H1 (cell line): ENCODE measurements at regions not wholly inside any gene's neighbourhood (a gene's known extent, or its start where the extent isn't known, plus 50 kb on each side); places are given as distances from the start of the nearest gene placed in this dataset.

Experiments
- CTCF ChIA-PET: fragments of 300-600 bp; sonication (Branson Sonifier 250); formaldehyde crosslinking; loops from one replicate; lab custom pipeline; 2021; ENCODE audit not compliant: partially characterized antibody; lab: Charles Lee
- POLR2A ChIA-PET: fragments of 300-600 bp; sonication (Branson Sonifier 250); formaldehyde crosslinking; loops from one replicate; lab custom pipeline; 2021; ENCODE audit warnings: inconsistent platforms; ENCODE audit not compliant: partially characterized antibody; lab: Charles Lee
- DNase-seq, 2 experiments: peaks; one replicate each; pipeline versions ENCODE4 v3.0.0 to v3.0.0-alpha.2; 2010 to 2022; ENCODE audit warnings: low spot score in 2 of 2, low read depth in 1 of 2, mixed read lengths in 1 of 2
- FAIRE-seq: peaks from 2 replicates; lab custom pipeline; 2011; peaks lifted over from hg19 to GRCh38; lab: Jason Lieb, UNC
- H2AFZ ChIP-seq: 2 replicates; pipeline ENCODE4 v1.8.1; 2012; ENCODE audit warnings: low read length, inconsistent platforms
- H2AK5ac ChIP-seq: 2 replicates; pipeline ENCODE4 v1.6.1; 2013; ENCODE audit warnings: low read depth, low read length
- H2BK120ac ChIP-seq: replicated peaks from 2 replicates; pipeline ENCODE3; 2013; ENCODE audit warnings: low read depth, low read length, inconsistent platforms
- H2BK12ac ChIP-seq: 2 replicates; pipeline ENCODE4 v1.6.1; 2013; ENCODE audit warnings: low read depth, low read length
- H2BK15ac ChIP-seq: 2 replicates; pipeline ENCODE4 v1.6.1; 2013; ENCODE audit warnings: low read length
- H2BK20ac ChIP-seq: 2 replicates; pipeline ENCODE4 v1.6.1; 2013; ENCODE audit warnings: low read length
- H2BK5ac ChIP-seq: 2 replicates; pipeline ENCODE4 v1.6.1; 2013; ENCODE audit warnings: low read depth, low read length
- H3K14ac ChIP-seq: 2 replicates; pipeline ENCODE4 v1.6.1; 2013; ENCODE audit warnings: inconsistent platforms; ENCODE audit not compliant: insufficient read length
- H3K18ac ChIP-seq: 2 replicates; pipeline ENCODE4 v1.6.1; 2013; ENCODE audit warnings: low read length; ENCODE audit errors: extremely low read depth
- H3K23ac ChIP-seq: 2 replicates; pipeline ENCODE4 v1.6.1; 2013; ENCODE audit warnings: inconsistent platforms; ENCODE audit not compliant: insufficient read length
- H3K23me2 ChIP-seq: 2 replicates; pipeline ENCODE4 v1.6.1; 2013; ENCODE audit warnings: low read depth, low read length
- H3K27ac ChIP-seq: 2 replicates; pipeline ENCODE4 v1.6.1; 2011; ENCODE audit warnings: low read depth, low read length, inconsistent platforms
- H3K27me3 ChIP-seq, 4 experiments: replicated peaks in 1 of 4; 1 replicate in 1 of 4; 2 replicates in 3 of 4; pipeline versions ENCODE4 v1.6.1 to v1.8.1; 2011 to 2013; ENCODE audit warnings: low read length in 3 of 4, mild to moderate bottlenecking in 3 of 4, inconsistent platforms in 2 of 4, mixed read lengths in 2 of 4, moderate library complexity in 1 of 4; ENCODE audit not compliant: control insufficient read depth in 3 of 4, insufficient read depth in 3 of 4; ENCODE audit errors: extremely low read depth in 1 of 4
- H3K36me3 ChIP-seq, 4 experiments: 2 replicates each; pipeline versions ENCODE4 v1.6.1 to v1.8.1; 2011 to 2013; ENCODE audit warnings: mild to moderate bottlenecking in 4 of 4, low read length in 3 of 4, moderate library complexity in 2 of 4, control low read depth in 1 of 4, inconsistent platforms in 1 of 4; ENCODE audit not compliant: insufficient read depth in 4 of 4, control insufficient read depth in 2 of 4
- H3K4ac ChIP-seq: replicated peaks from 2 replicates; pipeline ENCODE3; 2013; ENCODE audit warnings: low read length, low read depth, mixed read lengths, inconsistent platforms; ENCODE audit not compliant: insufficient read length
- H3K4me1 ChIP-seq, 4 experiments: replicated peaks in 1 of 4; 1 replicate in 1 of 4; 2 replicates in 3 of 4; pipeline versions ENCODE4 v1.6.1 to v1.8.1; 2011 to 2013; ENCODE audit warnings: low read length in 3 of 4, inconsistent platforms in 2 of 4, mixed read lengths in 1 of 4; ENCODE audit not compliant: insufficient read depth in 4 of 4, control insufficient read depth in 3 of 4
- H3K4me2 ChIP-seq, 2 experiments: 2 replicates each; pipeline versions ENCODE4 v1.6.1 to v1.8.1; 2011 to 2013; ENCODE audit warnings: low read depth in 2 of 2, low read length in 2 of 2, control low read depth in 1 of 2, inconsistent platforms in 1 of 2, mild to moderate bottlenecking in 1 of 2; ENCODE audit not compliant: insufficient read depth in 1 of 2
- H3K4me3 ChIP-seq, 4 experiments: fragments of 200-600, 300-600 bp in 1 of 4; sonication (generic), shearing (Covaris generic), sonication (Bioruptor Twin) in 1 of 4; 2 replicates each; pipeline versions ENCODE4 v1.5.1 to v1.8.1; 2011 to 2016; ENCODE audit warnings: low read length in 4 of 4, low read depth in 3 of 4, control low read depth in 2 of 4, inconsistent platforms in 2 of 4, mild to moderate bottlenecking in 2 of 4, mixed read lengths in 1 of 4, moderate library complexity in 1 of 4; ENCODE audit not compliant: insufficient read depth in 2 of 4; ENCODE audit errors: extremely low read depth in 1 of 4
- H3K56ac ChIP-seq: replicated peaks from 2 replicates; pipeline ENCODE3; 2013; ENCODE audit warnings: low read depth, mild to moderate bottlenecking, mixed read lengths, low read length, inconsistent platforms; ENCODE audit not compliant: insufficient read length
- H3K79me1 ChIP-seq: 2 replicates; pipeline ENCODE4 v1.6.1; 2013; ENCODE audit warnings: low read depth, low read length, control low read depth
- H3K79me2 ChIP-seq, 2 experiments: 2 replicates each; pipeline versions ENCODE4 v1.6.1 to v1.8.1; 2012 to 2013; ENCODE audit warnings: low read length in 2 of 2, mild to moderate bottlenecking in 2 of 2, inconsistent platforms in 1 of 2; ENCODE audit not compliant: insufficient read depth in 2 of 2, control insufficient read depth in 1 of 2
- H3K9ac ChIP-seq, 4 experiments: replicated peaks in 1 of 4; 1 replicate in 1 of 4; 2 replicates in 3 of 4; pipeline versions ENCODE4 v1.6.1 to v1.8.1; 2011 to 2013; ENCODE audit warnings: low read depth in 3 of 4, low read length in 3 of 4, control low read depth in 2 of 4, mild to moderate bottlenecking in 2 of 4, moderate library complexity in 2 of 4, inconsistent platforms in 1 of 4; ENCODE audit errors: extremely low read depth in 1 of 4
- H3K9me3 ChIP-seq, 2 experiments: 2 replicates each; pipeline versions ENCODE4 v1.6.1 to v1.8.1; 2012 to 2013; ENCODE audit warnings: mild to moderate bottlenecking in 2 of 2, moderate library complexity in 2 of 2, control low read depth in 1 of 2, inconsistent platforms in 1 of 2, low read depth in 1 of 2, low read length in 1 of 2, mixed read lengths in 1 of 2; ENCODE audit not compliant: insufficient read depth in 2 of 2
- H4K20me1 ChIP-seq, 2 experiments: replicated peaks in 1 of 2; 2 replicates each; pipeline versions ENCODE3 to v1.8.1; 2011 to 2013; ENCODE audit warnings: inconsistent platforms in 2 of 2, low read length in 2 of 2, mild to moderate bottlenecking in 1 of 2; ENCODE audit not compliant: insufficient read depth in 2 of 2, control insufficient read depth in 1 of 2
- H4K5ac ChIP-seq: 2 replicates; pipeline ENCODE4 v1.6.1; 2013; ENCODE audit warnings: low read length, low read depth, mixed read lengths, inconsistent platforms; ENCODE audit not compliant: insufficient read length
- H4K8ac ChIP-seq: 2 replicates; pipeline ENCODE4 v1.8.0; 2013; ENCODE audit warnings: mild to moderate bottlenecking, moderate library complexity, low read length, inconsistent platforms; ENCODE audit not compliant: insufficient read depth; ENCODE audit errors: extremely low read depth
- H4K91ac ChIP-seq: replicated peaks from 2 replicates; pipeline ENCODE3; 2013; ENCODE audit warnings: low read length, mixed read lengths, inconsistent platforms; ENCODE audit not compliant: insufficient read length
- BACH1 ChIP-seq: IDR thresholded peaks from 2 replicates; pipeline ENCODE4 v1.6.1; 2012; ENCODE audit warnings: low read length, improper control_type of control experiment
- CREB1 ChIP-seq: IDR thresholded peaks from 2 replicates; pipeline ENCODE4 v1.6.1; 2012; ENCODE audit warnings: inconsistent platforms
- CTBP2 ChIP-seq: IDR thresholded peaks from 2 replicates; pipeline ENCODE4 v1.7.0; 2011; ENCODE audit warnings: borderline replicate concordance, mild to moderate bottlenecking, moderate library complexity, mixed read lengths, low read length; ENCODE audit not compliant: insufficient read depth, insufficient read length
- E2F6 ChIP-seq: IDR thresholded peaks from 2 replicates; pipeline ENCODE4 v1.6.1; 2012; ENCODE audit warnings: inconsistent platforms
- NANOG ChIP-seq: IDR thresholded peaks from 2 replicates; pipeline ENCODE4 v1.6.1; 2011; ENCODE audit warnings: low read length, low read depth, mild to moderate bottlenecking, inconsistent platforms; ENCODE audit not compliant: insufficient read depth, poor library complexity, severe bottlenecking
- NRF1 ChIP-seq: IDR thresholded peaks from 2 replicates; pipeline ENCODE4 v1.6.1; 2011; ENCODE audit warnings: mild to moderate bottlenecking, low read depth, low read length, improper control_type of control experiment
- SIRT6 ChIP-seq: IDR thresholded peaks from one replicate; pipeline ENCODE4 v1.7.1; 2012; ENCODE audit warnings: low read length, inconsistent platforms
- SP4 ChIP-seq: IDR thresholded peaks from 2 replicates; pipeline ENCODE4 v1.6.1; 2012; ENCODE audit warnings: low read length, inconsistent platforms
- SRF ChIP-seq: IDR thresholded peaks from 2 replicates; pipeline ENCODE4 v1.6.1; 2011; ENCODE audit warnings: mild to moderate bottlenecking, low read depth, low read length, moderate library complexity
- WGBS, 2 experiments: shearing (Covaris generic) in 1 of 2; methylation state at CpG; one replicate each; pipeline versions ENCODE4 v1.1.6 to v1.1.7; 2013 to 2015; ENCODE audit warnings: low lambda C conversion rate in 2 of 2, mixed read lengths in 2 of 2, inconsistent platforms in 1 of 2, low coverage in 1 of 2, missing lambda C conversion rate in 1 of 2; ENCODE audit not compliant: insufficient replicate concordance in 2 of 2, insufficient coverage in 1 of 2, insufficient read length in 1 of 2; ENCODE audit errors: extremely low coverage in 1 of 2, missing lambda C conversion rate in 1 of 2; 5-methylcytosine and 5-hydroxymethylcytosine counted together
- TF ChIP-seq, protein P1 (sequence below): IDR thresholded peaks from 2 replicates; pipeline ENCODE4 v1.6.1; 2011; ENCODE audit warnings: low read length, improper control_type of control experiment
- TF ChIP-seq, protein P2 (sequence below), 3 experiments: IDR thresholded peaks; 1 replicate in 2 of 3; 2 replicates in 1 of 3; pipeline versions ENCODE4 v1.5.1 to v1.6.1; 2011; ENCODE audit warnings: low read length in 3 of 3, mild to moderate bottlenecking in 3 of 3, inconsistent platforms in 2 of 3, low read depth in 1 of 3, moderate library complexity in 1 of 3; ENCODE audit not compliant: insufficient read depth in 1 of 3; ENCODE audit errors: control extremely low read depth in 1 of 3

DNA sequence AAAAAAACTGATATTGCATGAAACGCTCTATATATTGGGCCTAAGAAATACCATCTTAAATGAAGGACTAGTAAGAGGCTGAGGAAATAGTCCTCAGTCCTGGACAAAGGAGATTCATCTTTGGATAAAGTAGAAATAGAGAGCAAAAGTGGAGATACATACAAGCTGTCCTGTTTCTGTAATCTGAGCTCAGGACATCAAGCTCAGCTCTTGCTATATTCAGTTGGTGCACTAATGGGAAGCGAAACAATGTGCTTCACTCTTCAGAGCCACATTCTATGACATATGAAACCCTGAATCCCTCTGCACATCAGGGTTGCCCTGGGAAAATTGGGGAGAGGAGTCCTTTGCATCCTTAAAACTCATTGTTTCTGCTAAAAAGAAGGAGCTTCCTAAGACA is 290.7 kb downstream of the VPS13C start:
- H3K4ac ChIP-seq, result no peak overlapping the region
- no peak overlapping the region for H2BK15ac ChIP-seq
- no peak overlapping the region for H3K4me3 ChIP-seq
- H4K91ac ChIP-seq, result no peak overlapping the region
- H3K23me2 ChIP-seq, result no peaks in the 10 kb centered on the region
- no peak overlapping the region for H3K56ac ChIP-seq
- H3K4me1 ChIP-seq, result no peaks in the 10 kb centered on the region; a peak in 1 of 7 replicates
- H3K27ac ChIP-seq, result no peak overlapping the region
- no peak overlapping the region for H3K14ac ChIP-seq
- H3K4me2 ChIP-seq, result no peak overlapping the region
- H3K79me2 ChIP-seq, result no peaks in the 10 kb centered on the region
- H3K27me3 ChIP-seq, result no peaks in the 10 kb centered on the region
- H2BK20ac ChIP-seq, result no peak overlapping the region
- H3K9me3 ChIP-seq, result no peaks in the 10 kb centered on the region
- no peak overlapping the region for H2AFZ ChIP-seq
- H4K20me1 ChIP-seq, result no peaks in the 10 kb centered on the region
- no peak overlapping the region for H3K9ac ChIP-seq
- no peak overlapping the region for H4K8ac ChIP-seq
- H2BK12ac ChIP-seq, result no peak overlapping the region
- H3K79me1 ChIP-seq, result no peaks in the 10 kb centered on the region
- no peak overlapping the region for H3K23ac ChIP-seq
- no peak for FAIRE-seq
- no peak overlapping the region for H2AK5ac ChIP-seq
- no peaks in the 10 kb centered on the region for H3K36me3 ChIP-seq
- 91% methylated on average over 2 of the region's 2 CpGs; no CpG with 5 or more reads in 1 of the 2 experiments for WGBS, 2 experiments
- ChIA-PET CTCF (interaction anchor here (1.1 to 1.4 kb wide), 2 partner anchors 8 to 65 kb away, joined by 3 to 4 read pairs; no protein-coding TSS in a partner anchor), POLR2A (no interaction called here)
- no peak overlapping the region for H2BK5ac ChIP-seq
- no peak overlapping the region for H3K18ac ChIP-seq
- DNase-seq, result no peak
- H4K5ac ChIP-seq, result no peak overlapping the region
- H2BK120ac ChIP-seq, result no peak overlapping the region
- TF ChIP-seq CTBP2 (no peak), BACH1 (no peak), SRF (no peak), NANOG (no peak), E2F6 (no peak), NRF1 (no peak), SIRT6 (no peak), CREB1 (no peak), SP4 (no peak)
- TF ChIP-seq, protein P1, sequence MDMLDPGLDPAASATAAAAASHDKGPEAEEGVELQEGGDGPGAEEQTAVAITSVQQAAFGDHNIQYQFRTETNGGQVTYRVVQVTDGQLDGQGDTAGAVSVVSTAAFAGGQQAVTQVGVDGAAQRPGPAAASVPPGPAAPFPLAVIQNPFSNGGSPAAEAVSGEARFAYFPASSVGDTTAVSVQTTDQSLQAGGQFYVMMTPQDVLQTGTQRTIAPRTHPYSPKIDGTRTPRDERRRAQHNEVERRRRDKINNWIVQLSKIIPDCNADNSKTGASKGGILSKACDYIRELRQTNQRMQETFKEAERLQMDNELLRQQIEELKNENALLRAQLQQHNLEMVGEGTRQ, result no peak
- TF ChIP-seq, protein P2, sequence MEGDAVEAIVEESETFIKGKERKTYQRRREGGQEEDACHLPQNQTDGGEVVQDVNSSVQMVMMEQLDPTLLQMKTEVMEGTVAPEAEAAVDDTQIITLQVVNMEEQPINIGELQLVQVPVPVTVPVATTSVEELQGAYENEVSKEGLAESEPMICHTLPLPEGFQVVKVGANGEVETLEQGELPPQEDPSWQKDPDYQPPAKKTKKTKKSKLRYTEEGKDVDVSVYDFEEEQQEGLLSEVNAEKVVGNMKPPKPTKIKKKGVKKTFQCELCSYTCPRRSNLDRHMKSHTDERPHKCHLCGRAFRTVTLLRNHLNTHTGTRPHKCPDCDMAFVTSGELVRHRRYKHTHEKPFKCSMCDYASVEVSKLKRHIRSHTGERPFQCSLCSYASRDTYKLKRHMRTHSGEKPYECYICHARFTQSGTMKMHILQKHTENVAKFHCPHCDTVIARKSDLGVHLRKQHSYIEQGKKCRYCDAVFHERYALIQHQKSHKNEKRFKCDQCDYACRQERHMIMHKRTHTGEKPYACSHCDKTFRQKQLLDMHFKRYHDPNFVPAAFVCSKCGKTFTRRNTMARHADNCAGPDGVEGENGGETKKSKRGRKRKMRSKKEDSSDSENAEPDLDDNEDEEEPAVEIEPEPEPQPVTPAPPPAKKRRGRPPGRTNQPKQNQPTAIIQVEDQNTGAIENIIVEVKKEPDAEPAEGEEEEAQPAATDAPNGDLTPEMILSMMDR (IDR thresholded peaks at IDR 0.05; ENCODE audit: control extremely low read depth in 1 of 3, insufficient read depth in 1 of 3, low read depth in 1 of 3, low read length in 3 of 3), result no peak
